Body of pancreas (tissue), 4 donors: ENCODE measurements at regions not wholly inside any gene's neighbourhood (a gene's known extent, or its start where the extent isn't known, plus 50 kb on each side); places are given as distances from the start of the nearest gene placed in this dataset.
"Not testable (repeated sequence)": the region's sequence is repeated elsewhere in the genome, so short reads cannot be mapped to it uniquely, and the experiment has no call there.

Experiments used
- ATAC-seq: fragments of 150-250 bp; one replicate; pipeline ENCODE4 v1.9.1; 2016
- DNase-seq, 4 donors: peaks; one replicate each; pipeline ENCODE4 v3.0.0-alpha.2; 2019
- H3K27ac ChIP-seq, 4 donors: fragments of 200-600 bp; sonication (generic); 1 replicate in 3 of 4; 2 replicates in 1 of 4; pipeline versions ENCODE4 v1.5.1 to v1.6.1; 2016 to 2019; ENCODE audit warnings: mild to moderate bottlenecking in 1 of 4, mixed read lengths in 1 of 4, moderate library complexity in 1 of 4
- H3K27me3 ChIP-seq, 2 donors: fragments of 200-600 bp; sonication (generic); one replicate each; pipeline ENCODE4 v1.6.0; 2016; ENCODE audit warnings: mild to moderate bottlenecking in 1 of 2
- H3K36me3 ChIP-seq, 2 donors: fragments of 200-600 bp; sonication (generic); replicated peaks in 1 of 2; 2 replicates each; pipeline ENCODE4 v1.5.1; 2016; ENCODE audit warnings: low read depth in 2 of 2; ENCODE audit not compliant: insufficient read depth in 1 of 2
- H3K4me1 ChIP-seq: fragments of 200-600 bp; sonication (generic); one replicate; pipeline ENCODE4 v1.6.0; 2016
- H3K4me3 ChIP-seq, 2 donors: fragments of 200-600 bp; sonication (generic); 1 replicate in 1 of 2; 2 replicates in 1 of 2; pipeline ENCODE4 v1.5.1; 2016 to 2019
- H3K9me3 ChIP-seq, 3 donors: fragments of 200-600 bp; sonication (generic); 1 replicate in 2 of 3; 2 replicates in 1 of 3; pipeline ENCODE4 v1.5.1; 2016
- CTCF ChIP-seq, 7 experiments: fragments of 450-650 bp in 4 of 7; fragments of 200-600 bp in 3 of 7; sonication (generic) in 3 of 7; IDR thresholded peaks; one replicate each; pipeline ENCODE4 v1.5.1; 2016 to 2019; ENCODE audit warnings: antibody characterized with exemption in 7 of 7
- POLR2A ChIP-seq, 3 donors: fragments of 450-650 bp; IDR thresholded peaks; one replicate each; pipeline ENCODE4 v1.6.1; 2016; ENCODE audit warnings: antibody characterized with exemption in 3 of 3, mild to moderate bottlenecking in 2 of 3
- WGBS, 2 donors: methylation state at CpG; one replicate each; pipeline ENCODE4 v1.1.5; 2017; 5-methylcytosine and 5-hydroxymethylcytosine counted together
- intact Hi-C: fragments of 100-400 bp; cut with DNase I; formaldehyde crosslinking; loops from one replicate; pipeline ENCODE4 v1.15.1; 2023

GRCh38 chr9:71518045-71518827, 250.1 kb downstream of the CEMIP2 start:
- Histone ChIP-seq H3K27me3 (no peaks in the 10 kb centered on the region), H3K4me1 (no peaks in the 10 kb centered on the region), H3K36me3 (no peaks in the 10 kb centered on the region), H3K27ac (no peak overlapping the region), H3K4me3 (no peak overlapping the region), H3K9me3 (no peaks in the 10 kb centered on the region)
- intact Hi-C loops = no loop called here
- 59 to 70% methylated on average over 3 of the region's 3 CpGs for WGBS, 2 donors
- TF ChIP-seq POLR2A (IDR thresholded peaks at IDR 0.05) (no peak), CTCF (IDR thresholded peaks at IDR 0.05) (no peak)
- no peak for ATAC-seq
- no peak for DNase-seq

- Histone ChIP-seq H3K9me3 (no peaks in the 10 kb centered on the region), H3K36me3 (no peaks in the 10 kb centered on the region), H3K27me3 (no peaks in the 10 kb centered on the region), H3K4me1 (no peaks in the 10 kb centered on the region), H3K27ac (no peak overlapping the region), H3K4me3 (no peak overlapping the region)
- no peak for TF ChIP-seq CTCF (IDR thresholded peaks at IDR 0.05)
- no peak for DNase-seq
- ATAC-seq = no peak
- intact Hi-C loops = no loop called here
- WGBS, 2 donors = 30 to 38% methylated on average over 1 of the region's 1 CpG
Observed at GRCh38 chr9:71515626-71516025, 252.7 kb downstream of the CEMIP2 start.

GRCh38 chr9:71515107-71515506, 253.2 kb downstream of the CEMIP2 start:
- ATAC-seq = no peak
- 63 to 66% methylated on average over 4 of the region's 4 CpGs for WGBS, 2 donors
- Histone ChIP-seq H3K4me1 (no peaks in the 10 kb centered on the region), H3K4me3 (no peak overlapping the region), H3K27me3 (no peaks in the 10 kb centered on the region), H3K36me3 (no peaks in the 10 kb centered on the region), H3K9me3 (no peaks in the 10 kb centered on the region), H3K27ac (no peak overlapping the region)
- TF ChIP-seq CTCF (IDR thresholded peaks at IDR 0.05) (no peak), POLR2A (IDR thresholded peaks at IDR 0.05) (no peak)
- intact Hi-C loops = no loop called here
- no peak for DNase-seq

GRCh38 chr9:71514344-71514975, 253.9 kb downstream of the CEMIP2 start:
- no peaks in the 10 kb centered on the region for H3K9me3 ChIP-seq
- no peak overlapping the region for H3K27ac ChIP-seq
- ATAC-seq (no peak), DNase-seq (no peak)
- no peak for TF ChIP-seq POLR2A (IDR thresholded peaks at IDR 0.05)
- no peak for TF ChIP-seq CTCF (IDR thresholded peaks at IDR 0.05)
- WGBS, 2 donors = 67 to 74% methylated on average over 2 of the region's 2 CpGs
- intact Hi-C loops = no loop called here
- H3K4me1 ChIP-seq = no peaks in the 10 kb centered on the region
- no peaks in the 10 kb centered on the region for H3K27me3 ChIP-seq
- H3K36me3 ChIP-seq = no peaks in the 10 kb centered on the region
- H3K4me3 ChIP-seq = no peak overlapping the region

GRCh38 chr9:71509054-71509453, 259.3 kb downstream of the CEMIP2 start:
- H3K9me3 ChIP-seq = no peaks in the 10 kb centered on the region
- no peaks in the 10 kb centered on the region for H3K36me3 ChIP-seq
- ATAC-seq (no peak), DNase-seq (no peak)
- no peaks in the 10 kb centered on the region for H3K27me3 ChIP-seq
- H3K27ac ChIP-seq = no peak overlapping the region
- no peak overlapping the region for H3K4me3 ChIP-seq
- intact Hi-C loops = no loop called here
- no peaks in the 10 kb centered on the region for H3K4me1 ChIP-seq
- TF ChIP-seq CTCF (IDR thresholded peaks at IDR 0.05) = no peak

GRCh38 chr9:71508141-71508540, 260.2 kb downstream of the CEMIP2 start:
- ATAC-seq = not testable (repeated sequence)

More at GRCh38 chr9:71508141-71508540, 260.2 kb downstream of the CEMIP2 start:
- DNase-seq, H3K27ac ChIP-seq, H3K4me1 ChIP-seq, H3K36me3 ChIP-seq, H3K4me3 ChIP-seq, H3K27me3 ChIP-seq, H3K9me3 ChIP-seq, intact Hi-C loops: not testable (repeated sequence)
- 50 to 55% methylated on average over 2 of the region's 2 CpGs for WGBS, 2 donors
